Erythroblast (primary cell): ENCODE measurements at regions not wholly inside any gene's neighbourhood (a gene's known extent, or its start where the extent isn't known, plus 50 kb on each side); places are given as distances from the start of the nearest gene placed in this dataset.

Experiments used
- GATA1 ChIP-seq: IDR thresholded peaks from 2 replicates; pipeline ENCODE4 v1.6.1; 2011; ENCODE audit warnings: low read depth, mild to moderate bottlenecking, control low read depth, low read length, moderate library complexity
- POLR2A ChIP-seq: IDR thresholded peaks from 2 replicates; pipeline ENCODE4 v1.6.1; 2011; ENCODE audit warnings: mild to moderate bottlenecking, low read length

DNA sequence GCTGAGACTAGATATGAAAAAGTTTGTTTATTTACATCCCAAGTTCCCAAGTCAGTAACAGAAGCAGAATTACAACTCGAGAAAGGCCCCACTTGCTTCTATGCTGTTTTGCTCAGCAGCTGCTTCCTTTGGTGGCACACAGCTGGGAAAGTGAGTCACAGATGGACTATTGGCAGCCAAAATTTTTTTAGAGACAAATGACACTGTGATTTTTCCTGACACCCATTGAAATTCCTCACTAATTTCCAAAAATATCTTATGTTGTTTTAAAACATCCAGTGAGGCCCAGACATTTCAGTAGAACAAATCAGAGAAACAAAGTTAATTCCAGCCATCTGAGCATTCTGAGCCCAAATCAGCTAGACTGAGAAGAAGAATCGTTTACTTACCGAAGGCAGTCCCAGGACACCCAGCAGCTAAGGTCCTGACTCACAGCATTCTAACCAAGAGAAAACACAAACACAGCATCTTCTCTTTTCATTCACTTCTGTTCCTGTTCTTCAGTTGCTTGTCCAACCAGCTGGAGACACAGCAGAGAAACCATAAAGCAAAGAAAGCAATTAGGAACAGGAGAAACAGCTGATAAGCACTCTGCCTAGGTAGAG lies 188.3 kb downstream of the DAD1 start:
- no peak for TF ChIP-seq POLR2A
- no peak for TF ChIP-seq GATA1
